Dedifferentiated amniotic fluid mesenchymal stem cell (primary cell): ENCODE measurements at regions not wholly inside any gene's neighbourhood (a gene's known extent, or its start where the extent isn't known, plus 50 kb on each side); places are given as distances from the start of the nearest gene placed in this dataset.

Experiments used
- DNase-seq: peaks from one replicate; pipeline ENCODE4 v3.0.0-alpha.2; 2016; ENCODE audit errors: extremely low spot score

DNA sequence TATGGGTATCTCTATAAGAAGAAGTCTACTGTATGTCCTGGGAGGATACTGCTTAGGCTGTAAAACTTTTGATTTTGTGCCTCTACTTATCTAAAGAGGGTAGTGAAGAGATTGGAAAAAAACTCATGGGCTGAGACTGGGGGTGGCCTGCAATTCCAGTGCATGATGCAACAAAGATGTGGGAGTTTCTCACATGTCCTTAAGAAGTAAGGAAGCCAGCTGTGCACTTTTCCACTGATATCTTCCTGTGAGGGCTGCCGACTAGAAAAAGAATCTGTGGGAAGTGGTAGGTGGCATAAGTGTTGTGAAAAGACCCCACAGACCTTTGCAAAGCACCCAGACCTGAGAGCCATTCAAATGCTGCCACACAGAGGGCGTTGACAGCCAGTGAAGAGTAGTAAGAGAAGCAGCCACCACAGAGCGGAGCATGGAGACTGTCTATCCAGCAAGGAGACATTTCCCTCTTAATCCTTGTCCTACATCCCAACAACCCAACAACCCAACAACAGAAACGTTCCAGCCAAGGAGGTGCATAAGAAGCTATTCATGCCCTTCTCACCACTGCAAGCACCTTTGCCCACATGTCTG lies 65.1 kb downstream of the PFDN4 start:
- DNase-seq: no peak

DNA sequence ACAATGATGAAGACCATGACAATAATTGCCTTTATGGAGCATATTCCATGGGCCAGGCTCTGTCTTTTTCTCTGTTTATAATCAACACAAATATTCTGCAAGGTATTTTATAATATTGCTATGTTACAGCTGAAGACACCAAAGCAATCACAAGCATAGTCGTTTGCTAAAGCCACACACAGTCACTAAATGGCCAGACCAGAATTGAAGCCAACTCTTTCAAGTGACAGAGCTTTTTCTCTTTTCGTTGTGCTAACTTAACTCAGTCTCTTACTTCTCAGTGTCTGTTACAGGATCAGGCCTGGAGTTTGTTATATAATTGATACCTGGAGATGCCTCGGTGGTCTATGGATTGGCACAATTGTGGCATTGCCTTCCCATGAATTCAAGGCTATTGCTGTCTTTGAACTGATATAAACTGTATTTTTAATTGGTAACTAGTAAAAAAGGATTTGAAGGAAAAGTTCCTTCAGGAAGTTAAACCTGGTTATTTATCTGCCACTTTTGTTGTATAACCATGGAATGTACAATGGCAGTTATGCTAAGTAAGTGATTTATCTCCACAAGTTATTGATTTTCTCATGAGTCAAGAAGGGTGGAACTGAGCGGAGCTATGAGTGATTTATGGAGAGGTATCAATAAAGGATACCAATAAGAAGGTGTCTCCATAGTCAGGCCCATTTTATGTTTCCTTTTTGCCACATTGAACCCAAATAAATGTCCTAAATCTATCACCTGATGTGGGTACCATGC lies 67.6 kb downstream of the PFDN4 start:
- DNase-seq: no peak

DNA sequence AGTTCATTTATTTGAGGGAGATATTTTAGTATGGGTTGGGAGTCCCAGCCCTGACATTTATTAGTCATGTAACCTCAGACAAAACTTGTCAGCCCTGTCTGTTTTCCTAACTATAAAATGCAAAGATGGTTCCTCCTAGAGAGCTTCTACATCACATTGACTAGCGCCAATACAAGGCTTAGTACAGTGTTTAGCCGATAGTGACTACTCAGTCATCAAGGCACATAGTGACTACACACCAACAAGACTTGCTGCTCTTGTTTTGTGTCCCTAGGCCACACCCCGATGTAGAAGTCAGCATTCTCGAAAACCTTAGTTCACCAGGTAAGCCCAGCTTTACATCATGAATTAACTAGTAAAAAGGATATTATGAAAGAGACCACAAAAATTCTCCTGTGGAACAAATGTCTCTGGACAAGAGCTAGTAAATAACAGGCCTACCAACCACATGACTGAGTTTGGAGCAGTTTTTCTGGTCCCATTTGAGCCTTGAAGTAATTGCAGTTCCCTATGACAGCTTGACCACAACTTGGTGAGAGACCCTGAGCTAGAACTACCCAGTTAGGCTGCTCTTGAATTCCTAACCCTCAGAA lies 68.8 kb downstream of the PFDN4 start:
- no peak for DNase-seq

DNA sequence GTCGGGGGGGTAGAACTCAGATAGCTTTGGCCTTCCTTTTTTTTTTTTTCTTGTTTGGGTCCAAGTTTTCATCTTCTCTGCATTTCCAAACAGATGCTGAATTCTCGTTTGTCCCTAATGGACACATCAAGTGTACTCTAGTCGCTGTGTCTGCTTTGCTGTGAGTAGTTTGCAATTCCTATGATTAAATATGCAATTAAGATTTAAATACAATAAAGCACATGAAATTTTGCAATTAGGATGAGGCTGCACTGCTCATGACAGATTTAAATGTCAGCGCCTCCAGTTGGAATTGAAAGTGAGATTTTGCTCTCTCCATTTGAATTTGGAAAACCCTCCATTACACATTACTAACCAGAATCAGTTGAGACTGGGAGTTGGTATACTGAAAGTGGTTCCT lies 70.4 kb downstream of the PFDN4 start:
- DNase-seq: no peak

DNA sequence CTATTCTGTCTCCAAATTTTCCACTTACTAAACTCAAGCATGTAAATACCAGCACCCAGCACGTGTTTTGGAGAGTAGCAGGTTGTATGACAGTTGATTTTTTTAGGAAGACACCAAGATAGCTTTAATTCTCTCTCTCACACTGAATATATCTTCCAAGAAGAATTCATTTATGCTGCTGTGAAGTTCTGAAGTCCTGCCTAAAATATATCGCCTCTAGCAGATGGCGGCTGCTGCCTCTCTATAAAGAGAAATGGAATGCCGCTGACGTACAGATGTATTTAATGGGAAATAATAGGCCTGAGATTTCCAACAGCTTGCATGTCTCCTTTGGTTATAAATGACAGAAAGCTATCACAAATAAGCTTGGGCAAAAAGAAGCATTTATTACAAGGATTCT lies 74.7 kb downstream of the PFDN4 start:
- DNase-seq: no peak

DNA sequence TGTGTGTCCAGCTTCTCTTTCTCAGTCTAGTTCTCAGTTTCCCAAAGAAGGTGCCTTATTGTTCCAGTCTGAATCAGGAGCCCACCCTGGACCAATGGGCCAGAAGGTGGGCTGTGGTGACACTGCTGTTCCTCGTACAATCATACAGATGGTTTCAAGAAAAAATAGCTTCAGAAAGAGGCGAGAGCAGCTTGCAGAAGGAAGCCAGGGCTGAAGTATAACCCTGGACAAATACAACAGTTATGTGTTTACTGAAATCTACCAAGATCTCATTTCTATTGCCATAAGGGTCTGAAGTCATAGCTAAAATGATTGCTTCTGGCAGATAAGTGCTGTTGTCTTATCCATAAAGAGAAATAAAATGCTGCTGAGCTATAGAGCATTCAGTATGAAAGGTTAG lies 75.4 kb downstream of the PFDN4 start:
- DNase-seq: no peak

DNA sequence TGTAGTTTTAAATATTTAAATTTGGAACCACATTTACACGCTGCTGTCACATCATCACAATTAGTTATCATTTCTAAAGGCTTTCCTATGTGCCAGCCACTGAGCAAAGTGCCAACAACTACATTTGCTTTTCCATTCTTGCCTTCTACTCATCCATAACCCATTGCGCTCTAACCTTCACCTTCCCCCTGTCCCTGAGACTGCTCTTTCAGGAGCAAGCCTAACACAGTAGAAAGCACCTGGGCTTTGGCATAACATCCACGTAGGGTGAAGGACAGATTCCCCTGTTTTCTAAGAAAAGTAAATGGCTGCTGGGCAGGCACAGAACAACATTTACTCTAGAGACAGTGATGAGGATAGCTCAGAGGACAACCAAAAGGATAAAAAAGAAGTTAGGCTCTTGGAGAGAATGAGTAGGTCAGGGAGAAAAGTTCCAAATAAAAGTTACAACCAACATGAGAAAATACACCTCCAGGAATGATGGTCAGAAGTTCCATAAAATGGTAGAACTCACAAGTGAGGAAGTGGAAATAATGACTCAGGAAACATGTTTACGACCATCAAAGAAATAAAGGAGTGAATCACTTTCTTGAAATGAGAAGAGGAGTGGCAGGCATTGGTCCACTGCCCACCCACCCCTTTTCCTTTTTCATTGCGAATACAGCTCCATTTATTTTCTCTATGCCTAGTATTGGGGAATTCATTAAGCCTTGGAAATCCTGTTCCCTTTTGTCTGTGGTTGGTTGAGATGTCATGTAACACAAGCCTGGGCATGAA lies 77.2 kb downstream of the PFDN4 start:
- no peak for DNase-seq

DNA sequence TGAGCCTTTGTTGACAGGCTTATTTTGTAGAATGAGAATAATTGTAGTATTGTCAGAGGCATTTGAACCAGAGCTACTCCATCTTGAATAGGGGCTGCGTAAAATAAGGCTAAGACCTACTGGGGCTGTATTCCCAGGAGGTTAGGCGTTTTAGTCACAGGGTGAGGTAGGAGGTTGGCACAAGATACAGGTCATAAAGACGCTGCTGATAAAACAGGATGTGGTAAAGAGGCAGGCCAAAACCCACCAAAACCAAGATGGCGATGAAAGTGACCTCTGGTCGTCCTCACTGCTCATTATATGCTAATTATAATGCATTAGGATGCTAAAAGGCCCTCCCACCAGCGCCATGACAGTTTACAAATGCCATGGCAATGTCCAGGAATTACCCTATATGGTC lies 82.7 kb downstream of the PFDN4 start:
- no peak for DNase-seq

DNA sequence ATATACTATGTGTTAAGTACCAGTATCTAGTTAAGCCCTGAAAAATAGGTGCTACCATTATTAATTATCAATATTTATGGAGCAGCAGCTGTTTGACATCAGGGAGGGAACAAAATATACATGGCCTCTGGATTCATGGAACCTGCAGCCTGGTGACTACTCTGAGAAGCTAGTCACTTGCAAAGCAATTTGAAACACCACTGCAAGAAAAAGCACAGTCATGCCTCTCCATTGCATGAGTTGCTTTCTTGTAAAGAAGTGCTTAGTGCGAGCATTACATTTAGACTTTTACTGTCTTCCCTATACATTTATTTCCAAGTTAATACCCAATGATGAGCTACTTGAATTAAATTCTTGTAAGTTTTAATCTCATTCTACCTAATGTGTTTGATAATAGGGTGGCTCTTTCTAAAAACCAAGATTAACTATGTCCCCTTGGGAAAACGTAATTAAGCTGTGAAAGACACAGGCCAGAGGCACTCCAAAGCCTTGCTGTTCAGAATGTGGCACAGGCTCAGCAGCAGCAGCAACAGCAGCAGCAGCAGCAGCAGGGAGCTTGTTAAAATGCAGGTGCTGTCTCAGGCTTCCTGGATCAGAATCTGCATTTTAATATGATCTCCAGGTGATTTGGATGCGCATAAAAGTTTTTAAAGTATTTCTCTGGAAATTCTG lies 83.6 kb downstream of the PFDN4 start:
- no peak for DNase-seq

DNA sequence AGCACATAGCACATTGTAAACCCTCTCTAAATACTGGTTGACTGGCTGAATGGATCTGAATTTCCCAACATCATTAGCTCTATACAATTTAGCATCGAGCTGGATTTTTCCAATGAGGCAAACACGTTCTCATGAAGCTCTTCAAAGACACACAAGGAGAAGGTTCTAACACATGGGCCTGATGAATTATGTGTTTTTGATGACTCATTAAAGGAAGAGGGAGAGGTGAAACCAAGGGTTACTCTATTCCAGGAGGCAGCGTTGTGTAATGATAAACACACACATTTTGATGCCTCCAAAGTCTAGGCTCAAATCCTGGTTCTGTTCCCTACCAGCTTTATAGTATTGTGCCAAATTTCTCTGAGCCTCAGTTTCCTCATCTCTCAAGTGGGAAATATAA lies 84.3 kb downstream of the PFDN4 start:
- DNase-seq: no peak

DNA sequence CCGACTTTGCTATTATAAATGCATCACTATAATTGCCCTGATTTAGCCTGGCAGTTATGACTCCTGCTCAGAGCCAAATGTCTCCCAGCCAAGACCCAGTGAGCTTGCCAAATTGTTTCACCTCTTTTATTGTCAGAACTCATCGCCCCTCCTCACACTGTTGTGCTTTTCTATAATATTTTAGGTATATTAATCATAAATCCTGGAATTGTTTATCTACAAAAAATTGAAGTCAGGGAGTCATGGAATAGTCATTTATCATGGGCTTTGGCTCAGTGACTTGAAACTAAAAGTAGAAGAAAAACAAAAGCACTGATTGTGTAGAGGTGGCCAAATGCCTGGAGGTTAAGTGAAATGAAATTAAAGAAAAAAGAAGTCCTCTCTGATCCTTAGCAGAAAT lies 85.6 kb downstream of the PFDN4 start:
- DNase-seq: no peak

DNA sequence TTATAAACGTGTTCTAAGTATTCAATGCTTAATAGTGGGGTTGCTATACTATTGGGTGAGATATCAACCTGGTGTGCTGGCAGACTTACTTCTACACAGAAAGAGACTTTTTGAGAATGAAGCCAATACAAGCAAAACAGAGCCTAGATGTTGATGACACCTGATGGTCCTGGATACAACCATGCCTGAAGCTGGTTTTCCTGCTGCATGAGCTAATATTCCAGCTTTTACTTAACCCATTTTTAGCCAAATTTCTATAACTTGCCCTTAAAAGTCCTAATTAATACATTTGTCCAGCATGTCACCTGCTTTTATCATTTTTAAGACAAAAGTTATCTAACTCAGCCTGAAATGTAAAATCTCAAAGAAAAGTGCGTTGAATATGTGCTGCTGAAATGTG lies 86.2 kb downstream of the PFDN4 start:
- no peak for DNase-seq

DNA sequence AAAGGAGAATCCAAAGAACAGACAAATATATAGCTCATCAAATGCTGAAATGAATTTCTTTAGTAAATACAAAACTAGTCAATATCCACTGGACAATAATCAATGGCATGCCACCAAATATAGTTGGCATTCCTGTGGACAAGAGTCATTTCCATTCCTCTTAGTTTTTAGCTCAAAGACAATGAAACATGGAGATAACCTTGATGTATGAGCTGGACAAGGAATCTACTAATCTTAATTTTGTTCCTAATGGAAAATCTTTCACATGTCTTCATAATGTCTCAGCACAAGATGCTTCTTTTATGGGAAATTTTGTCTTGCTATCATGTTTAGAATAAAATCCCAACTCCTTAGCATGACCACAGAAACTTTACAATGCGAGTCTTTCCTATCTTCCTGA lies 87.8 kb downstream of the PFDN4 start:
- no peak for DNase-seq

DNA sequence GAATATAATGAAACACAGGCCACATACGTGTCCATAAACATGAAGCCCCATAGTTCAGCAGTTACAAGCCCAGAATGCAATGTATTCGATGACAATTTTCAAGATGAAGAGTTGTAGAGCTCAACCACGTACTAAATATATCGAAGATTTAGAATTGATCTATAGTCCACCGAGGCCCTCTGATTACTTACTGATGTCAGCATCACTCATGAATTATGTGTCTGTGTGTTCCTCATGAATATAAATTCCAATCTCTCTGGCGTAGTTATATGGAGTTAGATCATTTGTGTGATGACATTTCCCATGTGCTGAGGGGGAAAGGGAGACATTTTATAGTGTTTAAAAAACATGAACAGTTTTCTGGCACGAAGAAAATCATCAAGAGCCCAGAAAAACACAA lies 97.5 kb downstream of the PFDN4 start:
- DNase-seq: no peak

DNA sequence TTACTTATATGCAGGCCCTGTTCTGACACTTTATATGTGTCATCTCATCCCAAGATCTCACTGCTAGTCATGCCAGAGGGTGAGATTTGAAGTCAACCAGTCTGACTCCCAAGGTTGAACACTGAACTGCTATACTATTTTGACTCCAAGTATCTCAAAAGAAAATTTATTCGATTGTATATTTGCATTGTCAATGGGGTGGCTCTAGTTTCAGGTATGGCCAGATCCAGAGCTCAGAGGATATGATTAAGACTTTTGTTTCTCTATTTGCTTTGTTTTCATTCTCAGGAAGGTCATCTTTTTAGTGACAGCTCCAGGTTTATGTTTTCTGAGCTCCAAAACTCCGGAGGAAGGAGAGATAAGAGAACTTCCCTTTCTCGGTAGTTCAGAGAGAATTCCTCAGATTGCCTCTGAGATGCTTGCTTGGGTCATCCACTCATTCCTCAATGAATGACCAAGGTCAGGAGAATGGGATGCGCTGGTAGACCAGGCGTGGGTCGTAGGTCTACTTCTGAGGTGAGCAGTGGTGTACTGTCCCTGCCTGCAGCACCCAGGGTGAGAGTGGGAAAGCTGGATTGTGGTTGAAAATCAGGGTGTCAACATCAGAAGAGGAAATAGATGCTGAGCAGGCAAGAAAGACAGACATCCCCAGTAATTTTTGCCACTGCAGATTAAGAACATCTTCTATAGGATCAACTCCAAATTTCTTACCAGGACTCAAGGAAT lies 99.3 kb downstream of the PFDN4 start:
- no peak for DNase-seq

DNA sequence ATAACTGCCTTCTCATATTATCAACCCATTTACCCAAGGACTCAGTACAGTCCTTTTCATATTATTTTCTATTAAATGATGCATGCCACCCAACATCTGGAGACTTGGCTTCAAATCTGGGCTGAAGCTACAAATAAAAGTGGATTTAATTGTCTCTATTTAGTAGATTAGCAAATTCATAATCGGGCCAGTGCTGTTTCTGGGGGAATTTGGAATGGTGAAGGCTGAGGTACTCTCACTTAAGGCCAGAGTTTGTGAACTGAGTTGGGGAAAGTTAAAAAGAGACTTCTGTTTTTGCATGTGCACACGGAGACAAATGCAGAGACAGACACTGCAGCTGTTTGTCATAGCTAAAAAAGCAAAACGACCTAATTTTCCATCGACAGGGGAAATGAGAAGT lies 100.9 kb downstream of the PFDN4 start:
- no peak for DNase-seq

DNA sequence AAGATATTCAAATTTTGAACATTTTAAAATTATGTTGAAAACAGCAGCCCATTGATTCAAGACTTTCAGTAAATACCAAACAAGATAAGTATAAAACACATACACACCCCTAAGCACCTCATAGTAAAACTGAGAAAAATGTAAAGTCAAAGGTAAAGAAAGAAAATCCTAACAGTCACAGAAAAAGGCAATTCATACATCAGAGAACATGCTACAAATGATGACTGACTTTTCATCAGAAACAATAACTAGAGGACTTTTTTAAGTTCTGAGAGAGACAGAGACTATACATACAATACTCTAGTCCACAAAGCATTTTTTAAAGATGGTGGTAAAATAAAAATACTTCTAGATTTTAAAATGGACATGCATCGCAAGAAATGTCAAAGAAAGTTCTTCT lies 111.0 kb downstream of the PFDN4 start:
- no peak for DNase-seq

DNA sequence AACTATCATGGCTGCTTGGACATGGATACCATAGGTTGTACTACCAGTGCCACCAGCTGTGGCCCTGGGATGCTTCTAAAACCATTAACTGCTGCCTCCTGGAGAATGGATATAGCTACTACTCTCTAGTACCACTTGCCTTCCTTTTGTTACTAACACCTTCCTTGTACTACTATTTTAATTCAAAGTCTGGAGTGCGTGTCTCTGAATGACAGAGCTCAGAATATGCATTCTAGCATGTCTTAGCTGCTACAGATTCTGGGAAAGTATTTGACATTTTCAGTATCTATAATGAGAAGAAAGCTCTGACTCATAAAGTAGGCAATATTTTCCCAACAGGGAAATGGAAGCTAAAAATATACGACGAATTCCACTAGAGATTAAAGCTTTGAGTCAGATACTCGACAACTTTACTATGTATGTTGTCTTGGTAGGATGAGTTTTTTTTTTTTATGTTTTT lies 112.3 kb downstream of the PFDN4 start:
- peak; percentile 42 for DNase-seq

DNA sequence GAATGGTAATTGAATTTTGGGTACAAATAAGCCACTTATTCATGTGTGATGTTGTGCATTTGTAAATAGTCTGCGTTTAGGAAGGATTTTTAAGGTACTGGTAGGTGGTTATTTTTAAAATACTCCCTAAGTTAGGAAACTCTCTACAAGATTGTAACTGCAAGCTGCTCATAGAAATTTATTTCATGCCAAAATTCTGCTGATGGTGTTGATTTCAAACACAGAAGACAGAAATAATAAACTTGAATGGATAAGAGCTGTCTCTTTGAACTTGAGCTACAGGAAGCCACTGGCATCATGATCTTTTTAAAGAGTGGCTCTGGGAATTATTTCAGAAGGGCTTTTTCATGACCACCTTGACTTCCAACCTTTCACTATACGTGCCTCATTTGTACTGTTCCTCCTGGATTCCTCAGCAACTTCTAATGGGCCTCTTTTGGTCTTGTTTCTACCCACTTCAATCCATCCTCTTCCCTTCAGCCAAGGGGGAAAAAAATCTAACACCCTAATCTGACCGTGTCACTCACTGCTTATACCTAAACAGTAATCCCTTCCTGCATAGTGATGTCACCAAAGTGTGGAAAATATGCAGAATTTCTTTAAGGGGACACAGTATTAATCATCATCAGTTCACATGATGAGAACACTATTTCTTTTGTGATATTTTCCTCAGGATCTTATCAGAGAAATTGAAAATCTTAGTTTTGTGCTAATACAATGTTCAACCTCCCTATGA lies 113.6 kb downstream of the PFDN4 start:
- DNase-seq: no peak

DNA sequence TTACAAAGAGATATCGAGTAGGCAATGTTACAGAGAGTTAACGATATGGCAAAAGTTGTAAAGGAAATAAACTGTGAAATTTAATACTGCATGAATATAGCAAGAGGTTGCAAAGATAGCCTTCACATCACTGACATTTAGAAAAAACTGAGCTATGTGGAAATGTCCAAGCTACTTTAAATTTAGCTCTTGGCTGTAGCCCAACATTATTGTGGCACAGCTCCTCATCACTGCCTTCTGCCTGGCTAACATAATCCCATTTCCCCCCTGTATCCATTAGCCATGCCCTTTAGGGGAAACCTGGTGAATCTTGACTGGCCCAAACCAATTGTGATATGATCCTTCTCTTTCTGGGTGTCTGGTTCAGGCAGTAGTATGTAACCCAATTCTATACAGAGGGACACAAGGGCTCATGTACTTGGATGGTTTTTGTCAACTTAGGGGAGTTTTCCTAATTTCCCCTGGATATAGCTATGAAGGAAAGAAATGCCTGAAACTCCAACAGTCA lies 115.4 kb downstream of the PFDN4 start:
- no peak for DNase-seq

DNA sequence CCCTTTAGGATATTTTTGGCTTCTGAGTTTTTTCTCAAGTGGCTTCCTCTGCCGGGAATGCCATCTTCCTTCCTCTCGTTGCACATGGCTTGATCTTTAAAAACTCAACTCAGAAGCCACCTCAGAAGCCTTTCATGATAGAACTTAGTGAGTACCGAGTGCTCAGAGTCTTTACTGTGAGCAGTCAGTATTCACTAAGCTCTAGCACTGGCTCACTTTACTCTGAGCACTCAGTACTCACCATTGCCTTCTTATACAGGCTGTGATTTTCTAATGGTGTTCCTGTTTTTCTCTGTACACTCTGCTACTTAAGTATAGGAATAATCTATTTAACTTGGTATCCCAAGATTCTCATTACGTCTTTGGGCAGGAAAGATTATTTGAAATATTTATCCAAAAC lies 116.2 kb downstream of the PFDN4 start:
- DNase-seq: no peak
